Activated CD4-positive, alpha-beta T cell treated with anti-CD3 and anti-CD28 coated beads, Interleukin-2, Interleukin-6, amounts not matched to agents 100 ng/mL and 50 ng/mL, durations not matched to agents 16 hours and 8 hours (primary cell): ENCODE measurements at regions not wholly inside any gene's neighbourhood (a gene's known extent, or its start where the extent isn't known, plus 50 kb on each side); places are given as distances from the start of the nearest gene placed in this dataset.
"Not testable (repeated sequence)": the region's sequence is repeated elsewhere in the genome, so short reads cannot be mapped to it uniquely, and the experiment has no call there.

Experiments used
- DNase-seq: peaks from one replicate; pipeline ENCODE4 v3.0.0-alpha.2; 2020

GRCh38 chr10:76815505-76815904 is 822.1 kb downstream of the KCNMA1 start:
- DNase-seq: not testable (repeated sequence)

GRCh38 chr10:76811430-76811829 is 826.2 kb downstream of the KCNMA1 start:
- no peak for DNase-seq

GRCh38 chr10:76788452-76788811 is 849.2 kb downstream of the KCNMA1 start:
- DNase-seq: no peak

GRCh38 chr10:76787746-76788451 is 849.7 kb downstream of the KCNMA1 start:
- DNase-seq: no peak

GRCh38 chr10:76786504-76787072 is 851.0 kb downstream of the KCNMA1 start:
- no peak for DNase-seq

GRCh38 chr10:76784076-76784475 is 853.5 kb downstream of the KCNMA1 start:
- DNase-seq: no peak

- no peak for DNase-seq
Measured at GRCh38 chr10:76779796-76780301, 857.8 kb downstream of the KCNMA1 start.

- DNase-seq: no peak
Measured at GRCh38 chr10:76778914-76779795, 858.5 kb downstream of the KCNMA1 start.

GRCh38 chr10:76774987-76775603 is 862.5 kb downstream of the KCNMA1 start:
- no peak for DNase-seq

GRCh38 chr10:76769582-76769981 is 868.0 kb downstream of the KCNMA1 start:
- no peak for DNase-seq

GRCh38 chr10:76769161-76769560 is 868.4 kb downstream of the KCNMA1 start:
- no peak for DNase-seq

GRCh38 chr10:76766682-76767081 is 870.9 kb downstream of the KCNMA1 start:
- no peak for DNase-seq

GRCh38 chr10:76764921-76765320 is 872.7 kb downstream of the KCNMA1 start:
- not testable (repeated sequence) for DNase-seq

GRCh38 chr10:76764177-76764576 is 873.4 kb downstream of the KCNMA1 start:
- DNase-seq: no peak

GRCh38 chr10:76763376-76763775 is 874.2 kb downstream of the KCNMA1 start:
- no peak for DNase-seq

- no peak for DNase-seq
Measured at GRCh38 chr10:76759681-76760080, 877.9 kb downstream of the KCNMA1 start.

GRCh38 chr10:76743169-76743568 is 894.4 kb downstream of the KCNMA1 start:
- no peak for DNase-seq

GRCh38 chr10:76740514-76740913 is 897.1 kb downstream of the KCNMA1 start:
- no peak for DNase-seq

- DNase-seq: no peak
Measured at GRCh38 chr10:76738991-76739390, 898.6 kb downstream of the KCNMA1 start.

- no peak for DNase-seq
Measured at GRCh38 chr10:76736815-76737618, 900.6 kb downstream of the KCNMA1 start.

GRCh38 chr10:76736392-76736791 is 901.2 kb downstream of the KCNMA1 start:
- DNase-seq: no peak

- DNase-seq: no peak
Measured at GRCh38 chr10:76735866-76736265, 901.7 kb downstream of the KCNMA1 start.
